OCI-LY1 (cell line): ENCODE measurements at regions not wholly inside any gene's neighbourhood (a gene's known extent, or its start where the extent isn't known, plus 50 kb on each side); places are given as distances from the start of the nearest gene placed in this dataset.

Source experiments
- CTCF ChIP-seq: fragments of 200-600 bp; sonication (generic), shearing (Covaris generic); IDR thresholded peaks from 2 replicates; pipeline ENCODE4 v1.5.1; 2017; ENCODE audit warnings: mild to moderate bottlenecking, antibody characterized with exemption, low read length, moderate library complexity, mixed read lengths
- EZH2 ChIP-seq: fragments of 200-600 bp; sonication (generic), shearing (Covaris generic); IDR thresholded peaks from 2 replicates; pipeline ENCODE4 v1.8.0; 2017; ENCODE audit warnings: borderline replicate concordance, mixed run types, mild to moderate bottlenecking, antibody characterized with exemption, low read length, moderate library complexity, mixed read lengths

- TF ChIP-seq CTCF (no peak), EZH2 (no peak)
Observed at GRCh38 chr12:43147878-43148277, 404.1 kb downstream of the ADAMTS20 start.
